ENCODE measurements at regions not wholly inside any gene's neighbourhood (a gene's known extent, or its start where the extent isn't known, plus 50 kb on each side); places are given as distances from the start of the nearest gene placed in this dataset.

DNA sequence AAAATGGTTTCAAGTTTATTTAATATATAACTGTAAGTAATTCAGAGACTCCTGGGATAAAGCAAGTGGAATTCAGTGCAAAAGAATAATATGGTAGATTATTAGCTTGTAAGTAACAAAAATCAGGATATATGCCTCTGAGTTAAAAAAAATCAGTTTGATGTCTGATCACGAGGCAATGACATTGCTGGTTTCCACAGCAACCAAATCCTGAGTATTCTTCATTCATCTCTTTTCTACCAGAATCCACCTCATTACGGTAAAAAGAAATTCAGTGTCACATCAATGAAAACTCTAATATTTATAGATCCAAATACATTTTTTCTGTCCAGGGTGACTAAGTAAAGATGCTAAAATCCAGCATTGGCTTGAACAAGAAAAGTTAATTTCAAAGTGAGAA, 642.3 kb upstream of the TMPRSS15 start:
- DNase-seq (no peak), ATAC-seq (no peak)
- intact Hi-C loops (cut with DNase I), result no loop called here
- TF ChIP-seq, protein P1, sequence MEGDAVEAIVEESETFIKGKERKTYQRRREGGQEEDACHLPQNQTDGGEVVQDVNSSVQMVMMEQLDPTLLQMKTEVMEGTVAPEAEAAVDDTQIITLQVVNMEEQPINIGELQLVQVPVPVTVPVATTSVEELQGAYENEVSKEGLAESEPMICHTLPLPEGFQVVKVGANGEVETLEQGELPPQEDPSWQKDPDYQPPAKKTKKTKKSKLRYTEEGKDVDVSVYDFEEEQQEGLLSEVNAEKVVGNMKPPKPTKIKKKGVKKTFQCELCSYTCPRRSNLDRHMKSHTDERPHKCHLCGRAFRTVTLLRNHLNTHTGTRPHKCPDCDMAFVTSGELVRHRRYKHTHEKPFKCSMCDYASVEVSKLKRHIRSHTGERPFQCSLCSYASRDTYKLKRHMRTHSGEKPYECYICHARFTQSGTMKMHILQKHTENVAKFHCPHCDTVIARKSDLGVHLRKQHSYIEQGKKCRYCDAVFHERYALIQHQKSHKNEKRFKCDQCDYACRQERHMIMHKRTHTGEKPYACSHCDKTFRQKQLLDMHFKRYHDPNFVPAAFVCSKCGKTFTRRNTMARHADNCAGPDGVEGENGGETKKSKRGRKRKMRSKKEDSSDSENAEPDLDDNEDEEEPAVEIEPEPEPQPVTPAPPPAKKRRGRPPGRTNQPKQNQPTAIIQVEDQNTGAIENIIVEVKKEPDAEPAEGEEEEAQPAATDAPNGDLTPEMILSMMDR (IDR thresholded peaks at IDR 0.05), result no peak
- H3K27me3 ChIP-seq, result no peaks in the 10 kb centered on the region
- H3K4me3 ChIP-seq, result no peak overlapping the region
- H3K9me3 ChIP-seq, result peaks cover 0 to 15% (median 0%) of the 10 kb centered on the region in 11 donors
- no peaks in the 10 kb centered on the region for H3K36me3 ChIP-seq
- H3K4me1 ChIP-seq, result no peaks in the 10 kb centered on the region
- no peak overlapping the region for H3K27ac ChIP-seq
- WGBS, 2 donors, result 24 to 61% methylated on average over 2 of the region's 2 CpGs

- 51 to 66% methylated on average over 4 of the region's 4 CpGs for WGBS, 2 donors
Measured at GRCh38 chr21:19048098-19048672, 644.6 kb upstream of the TMPRSS15 start.

GRCh38 chr21:19049567-19049966, 646.0 kb upstream of the TMPRSS15 start:
- DNase-seq, result no peak
- no peaks in the 10 kb centered on the region for H3K4me1 ChIP-seq
- no peaks in the 10 kb centered on the region for H3K36me3 ChIP-seq
- ATAC-seq, result no peak
- peaks cover 0 to 40% (median 10%) of the 10 kb centered on the region in 11 donors for H3K9me3 ChIP-seq
- intact Hi-C loops (cut with DNase I), result no loop called here
- H3K4me3 ChIP-seq, result no peak overlapping the region
- TF ChIP-seq, protein P1 (IDR thresholded peaks at IDR 0.05), result no peak
- no peak overlapping the region for H3K27ac ChIP-seq
- no peaks in the 10 kb centered on the region for H3K27me3 ChIP-seq
- 68 to 73% methylated on average over 4 of the region's 4 CpGs for WGBS, 2 donors

More at GRCh38 chr21:19048098-19048672, 644.6 kb upstream of the TMPRSS15 start:
- TF ChIP-seq, protein P1 (IDR thresholded peaks at IDR 0.05), result no peak
- Histone ChIP-seq H3K4me1 (no peaks in the 10 kb centered on the region), H3K4me3 (no peak overlapping the region), H3K36me3 (no peaks in the 10 kb centered on the region), H3K27ac (no peak overlapping the region), H3K9me3 (peaks cover 0 to 29% (median 10%) of the 10 kb centered on the region in 11 donors), H3K27me3 (no peaks in the 10 kb centered on the region)
- intact Hi-C loops (cut with DNase I), result no loop called here
- ATAC-seq (no peak), DNase-seq (no peak)

- H3K9me3 ChIP-seq, result peaks cover 0 to 60% (median 0%) of the 10 kb centered on the region in 11 donors
- no peaks in the 10 kb centered on the region for H3K36me3 ChIP-seq
- intact Hi-C loops (cut with DNase I), result no loop called here
- DNase-seq, result no peak
- H3K27ac ChIP-seq, result no peak overlapping the region
- no peaks in the 10 kb centered on the region for H3K27me3 ChIP-seq
- H3K4me3 ChIP-seq, result no peak overlapping the region
- no peaks in the 10 kb centered on the region for H3K4me1 ChIP-seq
- ATAC-seq, result no peak
- WGBS, 2 donors, result 69 to 80% methylated on average over 8 of the region's 8 CpGs
- TF ChIP-seq, protein P1 (IDR thresholded peaks at IDR 0.05), result no peak
Measured at GRCh38 chr21:19065164-19065563, 661.6 kb upstream of the TMPRSS15 start.
